GM12873 (cell line): ENCODE measurements at regions not wholly inside any gene's neighbourhood (a gene's known extent, or its start where the extent isn't known, plus 50 kb on each side); places are given as distances from the start of the nearest gene placed in this dataset.

Experiments
- CTCF ChIP-seq: IDR thresholded peaks from 2 replicates; pipeline ENCODE4 v1.5.1; 2012; ENCODE audit warnings: low read depth, mild to moderate bottlenecking, moderate library complexity, low read length, control low read depth; ENCODE audit not compliant: insufficient read depth; ENCODE audit errors: missing control alignments

- TF ChIP-seq CTCF = no peak
Observed at GRCh38 chr6:170040906-170041305, 250.0 kb downstream of the DLL1 start.

DNA sequence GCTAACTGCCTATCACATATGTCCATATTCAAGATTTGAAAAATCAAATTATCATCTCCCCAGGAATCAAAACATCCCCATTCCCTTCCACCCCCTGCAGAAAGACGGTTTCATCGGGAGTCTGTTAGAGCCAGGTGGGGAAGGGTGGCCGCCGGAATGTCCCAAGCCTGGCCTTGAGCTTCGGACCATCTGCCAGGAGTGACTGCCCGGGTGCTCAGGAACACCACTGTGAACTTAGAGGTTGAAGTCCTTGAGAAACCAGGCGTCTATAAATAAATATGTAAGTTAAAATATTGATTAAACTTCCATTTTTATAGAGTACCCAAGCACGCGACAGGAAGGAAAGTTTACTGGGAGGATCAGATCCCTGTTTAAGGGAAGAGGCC lies 250.8 kb downstream of the DLL1 start:
- TF ChIP-seq CTCF = no peak

GRCh38 chr6:170039156-170040114 lies 251.4 kb downstream of the DLL1 start:
- no peak for TF ChIP-seq CTCF

- TF ChIP-seq CTCF = no peak
Observed at GRCh38 chr6:170038708-170039107, 252.2 kb downstream of the DLL1 start.

GRCh38 chr6:170038251-170038650 lies 252.6 kb downstream of the DLL1 start:
- no peak for TF ChIP-seq CTCF

- TF ChIP-seq CTCF = no peak
Observed at GRCh38 chr6:170037541-170038250, 253.2 kb downstream of the DLL1 start.

DNA sequence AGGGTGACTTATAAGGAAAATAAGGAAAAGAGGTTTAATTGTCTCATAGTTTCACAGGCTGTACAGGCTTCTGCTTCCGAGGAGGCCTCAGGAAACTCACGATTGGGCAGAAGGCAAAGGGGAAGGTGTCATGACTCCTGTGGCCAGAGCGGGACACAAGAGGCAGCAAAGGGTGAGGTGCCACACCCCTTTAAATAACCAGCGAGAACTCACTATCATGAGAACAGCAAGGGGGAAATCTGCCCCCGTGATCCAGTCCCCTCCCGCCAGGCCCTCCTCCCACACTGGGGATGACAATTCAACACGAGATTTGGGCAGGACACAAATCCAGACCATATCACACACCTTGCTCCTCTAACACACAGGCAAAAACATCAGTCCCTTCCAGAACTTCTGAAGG lies 254.0 kb downstream of the DLL1 start:
- no peak for TF ChIP-seq CTCF
